Left cardiac atrium (tissue), 4 donors: ENCODE measurements at regions not wholly inside any gene's neighbourhood (a gene's known extent, or its start where the extent isn't known, plus 50 kb on each side); places are given as distances from the start of the nearest gene placed in this dataset.

Source experiments
- ATAC-seq, 2 donors: fragments of 200-7000 bp; cut with Tn5 transposase; one replicate each; pipeline ENCODE4 v1.9.1; 2020; ENCODE audit warnings: mild to moderate bottlenecking in 2 of 2, moderate library complexity in 2 of 2
- DNase-seq: peaks from one replicate; pipeline ENCODE4 v3.0.0-alpha.2; 2020
- intact Hi-C, 2 donors: fragments of 100-400 bp; cut with DNase I; formaldehyde crosslinking; loops; one replicate each; pipeline versions ENCODE4 v1.14.1 to v1.15.1; 2022 to 2023
- donor health status: DM: no; HTN: yes; CAD: no.
- donor health status: DM: no; HTN: yes; CAD: no; lungs with severe emphysema.
- donor health status: DM: yes; HTN: yes; CAD: no.
- donor health status: Dilated cardiomyopathy.

DNA sequence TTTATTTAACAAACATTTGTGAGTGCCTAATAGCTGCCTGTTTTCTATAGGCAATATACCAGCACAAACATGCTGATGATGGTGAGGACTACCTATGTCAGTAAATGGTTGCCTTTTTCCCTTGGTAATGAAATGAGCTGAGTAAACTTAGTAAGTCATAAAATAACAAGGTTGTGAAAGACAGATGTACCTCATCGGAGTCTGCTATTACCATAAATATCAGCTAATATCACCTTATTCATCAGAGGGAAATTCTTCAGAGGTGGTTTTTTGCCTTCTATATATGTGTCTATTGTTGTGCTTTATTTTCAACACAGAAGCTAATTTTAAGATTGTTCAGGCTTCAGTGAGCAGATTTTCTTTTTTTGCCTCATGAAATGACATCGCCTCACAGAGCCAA is 1040.5 kb downstream of the DTWD2 start:
- ATAC-seq = no peak
- no peak for DNase-seq
- intact Hi-C loops = no loop called here

DNA sequence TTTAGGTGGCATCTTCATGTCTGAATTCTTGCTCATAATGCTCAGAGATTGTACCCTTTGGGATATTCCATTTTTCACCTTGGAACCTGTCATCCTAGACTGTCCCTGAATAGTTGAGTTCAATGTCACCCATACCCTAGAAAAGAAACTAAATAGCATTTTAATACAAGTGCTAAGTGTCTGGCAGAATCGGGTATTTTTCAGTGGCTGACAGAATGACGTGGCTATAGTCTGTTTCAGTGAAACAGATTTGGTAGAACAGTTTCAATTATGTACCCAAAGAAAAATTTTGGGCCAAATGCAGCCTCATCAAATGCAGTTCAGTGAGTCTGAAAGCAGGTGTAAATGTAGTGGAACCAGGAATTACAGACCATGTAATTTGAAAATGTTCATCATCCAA is 1041.2 kb downstream of the DTWD2 start:
- no peak for DNase-seq
- no peak for ATAC-seq
- intact Hi-C loops = no loop called here

DNA sequence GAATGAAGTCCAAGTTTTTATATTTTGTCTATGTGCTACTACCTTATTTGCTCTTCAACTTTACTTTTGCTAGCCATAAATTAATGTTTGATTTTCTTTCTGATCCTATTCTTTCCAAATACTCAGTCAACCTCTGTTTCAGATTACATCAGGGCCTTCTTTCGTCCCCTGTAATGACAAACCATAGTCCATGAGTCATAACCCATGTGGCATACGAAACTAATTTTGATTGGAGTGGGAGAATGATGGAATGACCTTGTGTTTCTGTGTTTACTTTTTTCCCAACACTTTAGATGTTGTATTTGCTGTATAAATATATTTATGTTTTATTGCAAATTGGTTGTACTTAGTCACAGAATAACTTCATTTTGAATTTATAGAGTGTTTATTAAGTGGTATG is 1043.1 kb downstream of the DTWD2 start:
- intact Hi-C loops = no loop called here
- no peak for ATAC-seq
- DNase-seq = no peak

DNA sequence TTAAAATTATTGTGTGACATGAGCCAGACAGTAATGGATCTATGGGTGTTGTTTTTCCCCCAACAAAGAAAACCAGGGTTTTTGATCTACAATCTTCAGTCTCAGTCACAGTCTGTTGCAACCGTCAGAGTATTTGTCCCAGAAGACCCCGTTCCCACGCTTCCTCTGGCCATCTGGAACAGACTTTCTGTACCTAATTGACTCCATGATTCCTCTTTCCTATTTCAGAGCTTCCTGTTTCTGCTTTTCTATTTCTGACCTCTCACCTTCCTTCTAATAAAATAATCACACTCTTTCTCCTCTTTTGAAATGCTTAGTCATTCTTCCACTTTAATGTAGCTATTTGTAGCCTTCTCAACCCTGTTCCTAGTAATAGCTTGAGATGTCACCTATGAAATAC is 1044.8 kb downstream of the DTWD2 start:
- intact Hi-C loops = no loop called here
- DNase-seq (no peak), ATAC-seq (no peak)

DNA sequence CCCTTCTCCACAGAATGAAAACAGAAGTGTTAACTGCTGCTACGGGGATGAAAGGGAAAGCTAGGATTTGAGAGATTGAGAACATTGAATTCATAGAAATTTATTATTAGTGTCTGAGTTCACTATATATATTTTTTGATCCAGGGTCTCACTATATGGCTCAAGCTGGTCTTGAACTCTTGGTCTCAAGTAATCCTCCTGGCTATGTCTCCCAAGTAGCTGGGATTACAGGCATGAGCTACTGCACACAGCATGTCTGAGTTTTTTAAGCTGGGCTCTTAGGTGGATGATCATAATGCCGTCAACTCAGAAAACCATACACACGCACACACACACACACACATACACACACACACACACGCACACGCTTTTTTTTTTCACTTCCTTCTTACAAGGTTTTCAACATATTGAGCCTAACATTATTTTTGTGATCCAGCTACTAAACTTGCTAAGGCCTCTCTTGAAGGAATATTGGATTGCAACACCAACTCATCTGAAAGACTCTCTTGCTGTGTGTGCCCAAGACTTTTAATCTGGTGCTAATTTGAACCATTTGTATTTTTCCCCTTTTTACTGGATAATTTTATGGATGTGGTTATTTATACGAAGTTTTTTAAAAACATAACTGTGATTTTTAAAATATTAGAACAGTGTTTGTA is 1045.4 kb downstream of the DTWD2 start:
- DNase-seq (no peak), ATAC-seq (no peak)
- intact Hi-C loops = no loop called here

DNA sequence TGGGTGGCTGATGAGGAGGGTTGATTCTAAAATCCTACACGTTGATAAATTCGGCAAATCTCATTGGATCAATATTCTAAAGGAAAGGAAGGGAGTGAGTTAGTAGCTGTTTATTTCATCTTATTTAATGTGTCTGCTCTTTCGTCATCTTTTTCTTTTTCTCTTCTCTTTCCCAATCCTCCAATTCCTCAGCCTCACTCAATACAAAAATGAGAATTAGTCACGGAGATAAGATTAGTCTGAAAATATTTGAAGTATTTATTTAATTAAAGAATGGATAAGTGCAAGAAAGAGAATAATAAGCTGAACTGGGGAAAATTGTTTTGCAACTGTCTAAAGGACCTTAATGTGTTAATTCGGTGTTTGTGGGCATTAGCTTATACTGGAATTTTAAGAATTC is 1095.1 kb downstream of the DTWD2 start:
- intact Hi-C loops = no loop called here
- DNase-seq (no peak), ATAC-seq (no peak)

DNA sequence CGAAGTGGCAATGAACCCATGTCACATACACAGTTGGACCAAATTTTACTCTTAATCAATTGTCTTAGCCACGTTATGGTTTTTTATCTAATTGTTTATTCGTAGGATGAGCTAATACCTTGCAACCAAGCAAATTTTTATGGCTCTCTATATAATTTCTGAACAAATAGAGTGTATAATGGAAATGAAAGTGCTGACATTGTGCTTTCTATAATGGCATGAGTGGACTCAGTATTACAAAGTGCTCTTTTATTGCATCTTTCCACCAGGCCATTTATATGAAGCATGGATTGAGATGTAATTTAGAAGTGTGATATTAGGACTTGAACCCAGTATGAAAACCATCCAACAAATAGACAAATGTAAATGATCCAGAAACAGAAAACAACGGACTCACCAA is 1096.0 kb downstream of the DTWD2 start:
- intact Hi-C loops = no loop called here
- DNase-seq = no peak
- ATAC-seq = no peak

DNA sequence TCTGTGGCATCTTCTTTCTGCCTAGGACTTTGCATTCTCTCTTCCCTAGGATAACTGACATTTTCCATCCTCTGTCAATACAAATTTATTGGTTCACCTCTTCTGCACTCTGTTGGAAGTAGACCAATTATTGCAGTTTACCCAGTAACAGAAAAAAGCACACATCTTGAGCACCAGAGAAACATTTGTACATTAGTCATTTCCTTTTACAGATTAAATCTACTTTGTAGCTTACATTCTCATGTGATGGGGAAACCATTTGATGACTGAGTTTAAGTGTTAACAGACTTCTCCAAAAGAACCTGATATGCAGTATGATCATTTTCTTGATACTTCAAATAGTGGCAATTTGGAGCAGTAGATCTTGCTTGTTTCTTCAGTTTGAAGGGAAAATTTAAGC is 1098.8 kb downstream of the DTWD2 start:
- ATAC-seq (no peak), DNase-seq (no peak)
- intact Hi-C loops = no loop called here

DNA sequence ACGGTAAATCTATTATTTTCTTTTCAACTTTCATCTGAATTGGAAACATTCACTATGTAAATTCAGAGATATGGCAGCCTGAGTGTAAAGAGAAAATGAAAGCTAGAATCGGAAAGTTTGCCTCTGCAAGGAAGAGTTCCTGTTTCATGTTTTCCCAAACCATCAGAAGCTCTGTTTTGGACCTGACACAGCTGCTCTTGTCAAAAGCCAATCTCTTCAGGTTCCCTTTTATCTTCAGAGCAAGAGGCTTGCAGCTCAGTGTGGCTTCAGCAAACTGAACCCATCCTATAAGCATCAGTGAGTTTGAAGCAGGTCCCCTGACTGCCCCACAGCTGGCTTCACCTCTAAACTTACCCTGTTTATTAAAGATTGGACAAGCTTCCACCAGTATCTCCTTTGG is 1099.7 kb downstream of the DTWD2 start:
- intact Hi-C loops = no loop called here
- no peak for DNase-seq
- peak; percentile 27 to 65 for ATAC-seq

DNA sequence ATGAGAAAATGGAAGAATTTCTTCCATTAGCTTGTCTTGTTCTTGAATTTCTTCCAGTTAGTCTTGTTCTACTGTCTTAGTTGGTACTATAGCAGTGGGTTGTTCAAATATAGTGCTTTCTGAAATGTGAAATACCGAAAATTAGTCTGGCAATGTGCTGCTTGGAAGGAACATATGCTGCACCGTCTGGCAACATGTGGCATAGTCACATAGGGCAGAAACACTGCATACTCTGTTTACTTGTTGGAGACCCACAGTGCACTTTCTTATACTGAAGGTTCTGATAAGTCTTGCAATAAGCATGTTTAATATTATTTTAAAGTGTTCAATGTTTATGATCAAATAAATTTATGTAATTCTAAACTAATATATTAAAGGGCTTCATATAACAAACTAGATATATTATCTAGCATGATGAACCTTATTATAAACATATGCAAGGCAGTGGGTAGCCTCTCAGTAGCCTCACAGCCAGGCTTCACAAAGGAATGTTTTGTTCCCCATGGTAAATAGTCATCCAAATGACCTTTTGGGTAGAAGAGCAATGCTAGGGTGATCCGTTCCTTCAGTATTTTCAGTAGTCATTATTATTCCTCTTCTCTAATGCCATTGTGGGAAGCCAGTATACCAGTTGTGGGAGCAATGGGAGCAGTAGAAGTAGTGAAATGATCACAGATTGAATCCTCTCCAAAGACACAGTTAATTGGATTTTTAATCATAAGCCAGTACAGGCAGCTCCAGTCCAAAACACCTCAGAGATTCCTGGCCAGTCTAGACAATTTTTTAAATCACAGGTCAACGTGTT is 1106.7 kb downstream of the DTWD2 start:
- intact Hi-C loops = no loop called here
- DNase-seq (no peak), ATAC-seq (no peak)

DNA sequence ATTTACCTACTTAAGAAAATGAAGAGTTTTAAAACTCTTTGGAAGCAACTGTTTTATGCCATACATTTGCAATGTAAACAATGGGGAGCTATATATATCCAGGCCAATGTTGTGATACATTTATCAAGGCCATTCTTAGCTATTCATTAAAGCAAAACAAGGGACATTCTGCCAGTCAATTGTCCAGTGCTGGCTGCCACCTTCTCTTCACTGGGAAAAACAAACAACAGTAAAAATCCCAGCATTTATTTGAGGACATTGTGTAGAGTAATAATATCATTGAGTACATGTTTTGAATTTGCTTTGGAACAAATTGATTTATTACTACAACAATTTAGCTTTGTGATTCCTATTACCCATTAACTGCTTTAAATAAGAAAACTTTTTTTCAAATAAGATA is 1107.4 kb downstream of the DTWD2 start:
- ATAC-seq = no peak
- intact Hi-C loops = no loop called here
- no peak for DNase-seq

DNA sequence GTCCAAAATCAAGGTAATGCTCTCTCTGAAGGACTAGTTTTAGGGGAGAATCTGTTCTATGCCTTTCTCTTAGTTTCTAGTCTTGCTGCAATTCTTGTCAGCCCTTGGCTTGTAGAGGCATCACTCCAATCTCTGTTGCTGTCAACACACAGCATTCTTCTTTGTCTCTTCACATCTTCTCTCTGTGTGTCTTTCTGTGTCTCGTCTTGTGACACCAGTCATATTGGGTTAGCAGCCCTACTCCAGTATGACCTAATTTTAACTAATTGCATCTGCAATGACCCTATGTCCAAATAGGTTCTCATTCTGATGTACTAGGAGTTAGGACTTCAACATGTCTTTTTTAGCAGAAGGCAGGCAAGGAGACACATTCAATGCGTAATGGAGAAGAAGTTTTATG is 1110.6 kb downstream of the DTWD2 start:
- DNase-seq = no peak
- peak; percentile 58 to 82 for ATAC-seq
- intact Hi-C loops = no loop called here

DNA sequence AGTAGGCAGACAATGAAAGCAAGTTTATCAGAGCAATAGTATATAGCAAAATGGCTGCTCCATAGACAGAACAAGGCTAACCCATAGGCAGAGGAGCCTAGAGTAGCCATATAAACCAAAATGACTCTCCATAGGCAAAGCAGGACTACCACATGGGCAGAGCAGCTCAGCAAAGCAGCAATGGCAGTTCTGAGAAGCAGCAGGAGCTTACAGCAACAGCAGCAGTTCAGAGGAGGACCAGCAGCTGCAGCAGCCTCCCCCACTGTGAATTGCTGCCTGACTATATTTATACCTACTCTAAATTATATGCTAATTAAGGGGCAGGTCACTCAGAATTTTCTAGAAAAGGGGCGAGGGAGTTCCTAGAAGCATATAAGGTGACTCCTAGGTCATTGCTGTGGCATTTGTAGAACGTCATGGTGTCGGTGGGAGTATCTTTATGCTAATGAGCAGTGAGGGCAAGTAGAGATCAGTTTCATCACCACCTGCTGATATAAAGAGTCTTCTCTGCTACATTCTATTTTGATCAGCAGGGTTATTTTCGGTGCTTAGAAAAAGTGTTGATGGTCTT is 1115.5 kb downstream of the DTWD2 start:
- ATAC-seq = no peak
- intact Hi-C loops = no loop called here
- DNase-seq = no peak

DNA sequence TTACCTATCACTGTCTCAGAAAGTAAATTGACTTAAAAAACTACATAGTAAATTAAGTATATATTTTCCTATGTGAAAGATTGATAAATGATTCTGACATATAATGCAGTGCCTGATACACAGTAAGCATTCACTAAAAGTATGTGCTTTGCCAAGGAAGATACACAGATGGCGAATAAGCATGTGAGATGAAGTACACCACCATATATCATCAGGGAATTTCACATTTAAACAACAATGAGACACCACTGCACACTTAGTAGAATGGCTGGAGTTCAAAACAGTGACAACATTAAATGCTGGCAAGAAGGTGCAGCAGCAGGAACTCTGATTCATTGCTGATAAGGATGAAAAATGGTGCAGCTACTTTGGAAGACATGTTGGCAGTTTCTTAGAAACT is 1118.8 kb downstream of the DTWD2 start:
- ATAC-seq (no peak), DNase-seq (no peak)
- intact Hi-C loops = no loop called here

DNA sequence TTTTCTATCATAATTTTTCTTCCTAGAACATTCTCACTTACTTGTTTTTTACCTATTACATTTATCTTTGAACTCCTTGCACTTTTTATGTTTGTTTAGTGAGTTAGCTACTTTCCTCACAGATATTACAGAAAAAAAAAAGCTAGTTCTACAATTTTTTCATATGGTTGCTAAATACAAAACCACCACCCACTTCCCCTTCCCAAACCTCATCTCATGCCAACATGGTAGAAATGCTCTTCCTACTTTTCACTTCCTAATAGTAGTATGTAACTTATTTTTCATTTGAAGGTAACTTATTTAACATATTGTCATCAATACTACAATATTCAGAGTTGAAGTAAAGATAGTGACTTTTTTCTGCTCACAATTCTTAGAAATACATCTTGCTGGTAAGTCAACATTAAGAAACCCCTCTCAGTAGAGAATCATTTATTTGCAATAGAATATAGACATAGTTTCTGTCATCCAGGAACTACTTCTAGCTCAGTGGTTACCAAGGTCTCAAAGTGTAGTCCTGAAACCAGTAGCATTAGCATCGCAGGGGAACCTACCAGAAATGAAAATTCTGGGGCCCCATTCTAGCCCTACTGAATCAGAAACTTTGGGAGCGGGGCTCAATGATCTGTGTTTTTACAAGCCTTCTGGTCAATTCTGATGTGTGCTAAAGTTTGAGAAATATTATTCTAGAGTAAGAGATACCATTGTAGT is 1124.6 kb downstream of the DTWD2 start:
- intact Hi-C loops = no loop called here
- no peak for ATAC-seq
- DNase-seq = no peak

DNA sequence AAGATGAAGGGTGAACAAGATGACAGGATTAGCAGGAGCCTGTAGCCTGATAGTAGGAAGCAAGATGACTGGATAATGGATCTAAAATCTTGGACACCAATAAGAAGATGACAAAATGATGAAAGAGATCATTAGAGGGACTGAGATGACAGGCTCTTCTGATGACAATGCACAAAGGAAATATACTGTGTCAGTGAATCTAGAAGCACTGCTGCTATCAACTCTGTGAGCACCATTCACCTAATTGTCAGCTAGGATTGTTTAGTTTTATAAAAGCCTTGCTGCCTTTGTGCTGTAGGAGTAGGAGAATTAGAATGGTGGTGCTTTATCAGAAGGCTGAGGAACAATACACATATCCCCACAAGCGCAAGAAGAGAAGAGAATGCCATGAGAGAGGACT is 1127.8 kb downstream of the DTWD2 start:
- no peak for DNase-seq
- no peak for ATAC-seq
- intact Hi-C loops = no loop called here

DNA sequence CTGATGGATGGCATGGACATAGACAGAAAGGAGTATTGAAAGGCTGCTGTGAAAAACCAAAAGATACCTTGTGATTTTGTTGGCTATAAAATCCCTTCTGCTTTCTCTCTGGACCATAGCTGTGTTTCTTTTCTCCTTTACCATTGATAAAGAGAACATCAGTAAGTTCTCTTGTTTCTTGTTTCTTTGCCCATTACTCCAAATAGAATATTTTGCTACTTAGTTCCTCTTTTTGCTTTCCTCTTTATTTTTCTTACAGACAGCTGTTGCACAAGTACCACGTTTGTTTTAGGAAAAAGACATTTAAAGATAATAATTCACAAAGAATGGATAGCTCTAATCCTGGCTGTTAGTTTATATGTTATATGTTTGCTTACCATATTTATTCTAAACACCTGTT is 1129.2 kb downstream of the DTWD2 start:
- ATAC-seq (no peak), DNase-seq (no peak)
- intact Hi-C loops = no loop called here

DNA sequence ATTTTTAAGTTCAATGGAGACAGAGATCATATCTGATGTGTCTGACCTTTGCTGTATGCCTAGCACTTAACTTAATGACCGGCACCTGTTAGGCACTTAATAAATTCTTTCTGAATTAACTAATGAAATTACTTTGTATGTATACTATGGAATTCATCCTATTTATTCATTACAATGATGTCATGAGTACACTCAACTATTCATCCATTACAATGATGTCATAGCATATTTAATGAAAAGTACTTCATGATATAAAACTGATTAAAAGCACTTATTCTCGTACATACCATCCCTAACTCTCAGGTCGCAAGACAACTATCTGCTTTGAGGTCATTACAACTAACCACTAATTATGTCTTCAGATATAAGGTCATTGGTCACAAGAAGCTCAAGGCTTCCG is 1131.6 kb downstream of the DTWD2 start:
- DNase-seq (no peak), ATAC-seq (no peak)
- intact Hi-C loops = no loop called here

DNA sequence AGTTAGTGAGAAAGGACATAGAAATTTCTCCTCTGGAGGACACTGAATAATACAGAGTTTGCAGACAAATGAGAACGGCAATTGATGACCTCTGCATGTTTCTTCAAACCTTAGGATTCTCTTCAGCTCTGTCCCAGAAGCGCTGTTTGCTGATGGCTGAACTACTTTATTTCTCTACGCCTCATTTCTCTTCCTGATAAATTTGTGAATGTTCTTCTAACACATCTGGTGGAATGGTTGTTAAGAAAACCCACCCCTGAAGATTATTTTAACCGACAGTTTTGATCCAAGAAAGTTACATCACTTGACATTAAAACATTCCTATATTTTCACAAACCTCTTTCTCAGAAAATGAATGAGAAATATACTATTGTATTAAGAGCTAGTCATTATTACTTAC is 1150.6 kb downstream of the DTWD2 start:
- intact Hi-C loops = no loop called here
- ATAC-seq = no peak
- DNase-seq = no peak

DNA sequence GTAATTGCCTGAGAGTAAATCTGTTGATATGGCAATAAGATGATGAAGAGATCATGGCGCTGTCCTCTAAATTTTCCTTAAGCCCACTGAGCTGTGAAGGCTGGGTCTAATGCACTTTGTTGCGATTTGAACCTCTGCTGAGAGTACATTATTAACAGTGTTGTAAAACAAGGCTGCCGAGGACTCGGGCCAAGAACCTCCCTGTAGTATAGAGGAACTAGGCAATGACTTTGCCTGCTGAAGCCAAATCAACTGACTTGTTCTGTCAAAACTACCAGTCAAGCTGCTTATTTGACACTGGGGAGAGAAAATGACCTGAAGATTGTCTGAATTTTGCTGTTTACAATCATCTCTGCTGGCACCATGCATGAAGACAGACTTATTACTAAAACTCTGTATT is 1154.7 kb downstream of the DTWD2 start:
- ATAC-seq (no peak), DNase-seq (no peak)
- intact Hi-C loops = no loop called here
